ENCODE measurements at regions not wholly inside any gene's neighbourhood (a gene's known extent, or its start where the extent isn't known, plus 50 kb on each side); places are given as distances from the start of the nearest gene placed in this dataset.
A peak's percentile ranks its signal among the peaks of the same experiment; 100 is the strongest.
"Not testable (repeated sequence)": the region's sequence is repeated elsewhere in the genome, so short reads cannot be mapped to it uniquely, and the experiment has no call there.

DNA sequence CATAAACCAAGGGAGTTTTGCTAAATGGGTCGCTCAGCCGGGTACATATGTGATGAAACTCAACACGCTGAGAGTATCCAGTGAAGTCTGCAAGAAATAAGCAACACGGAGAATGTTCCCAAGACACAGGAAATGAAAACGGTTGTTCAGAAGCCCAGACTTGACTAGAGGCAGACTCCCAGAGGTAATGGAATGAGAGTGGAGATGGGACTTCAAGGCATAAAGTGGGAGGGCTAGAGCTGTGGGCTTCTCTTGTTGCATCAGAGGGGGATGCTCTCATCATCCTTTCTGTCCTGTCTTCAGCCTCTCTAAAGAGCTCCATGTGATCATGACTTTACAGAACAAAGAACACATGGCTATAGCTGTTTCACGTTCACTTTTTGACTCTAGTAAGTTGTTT is 88.3 kb downstream of the BAMBI start:
- no peak overlapping the region for H3K4me3 ChIP-seq (ENCODE audit: extremely low read depth, insufficient read depth, low read length, poor library complexity, severe bottlenecking)
- no peak overlapping the region for H3K27ac ChIP-seq (ENCODE audit: low read depth, low read length, severe bottlenecking)
- H3K9me3 ChIP-seq (ENCODE audit: control insufficient read depth, low read length) = peaks cover 5% of the 10 kb centered on the region
- H3K4me1 ChIP-seq (ENCODE audit: control insufficient read depth, insufficient read depth, low read length, poor library complexity, severe bottlenecking) = peaks cover 6% of the 10 kb centered on the region
- no peaks in the 10 kb centered on the region for H3K36me3 ChIP-seq (ENCODE audit: control insufficient read depth, insufficient read depth, low read length)
- WGBS, 2 experiments (ENCODE audit: insufficient coverage in 2 of 2) = 86 to 93% methylated on average over 5 to 6 of the region's 6 CpGs

DNA sequence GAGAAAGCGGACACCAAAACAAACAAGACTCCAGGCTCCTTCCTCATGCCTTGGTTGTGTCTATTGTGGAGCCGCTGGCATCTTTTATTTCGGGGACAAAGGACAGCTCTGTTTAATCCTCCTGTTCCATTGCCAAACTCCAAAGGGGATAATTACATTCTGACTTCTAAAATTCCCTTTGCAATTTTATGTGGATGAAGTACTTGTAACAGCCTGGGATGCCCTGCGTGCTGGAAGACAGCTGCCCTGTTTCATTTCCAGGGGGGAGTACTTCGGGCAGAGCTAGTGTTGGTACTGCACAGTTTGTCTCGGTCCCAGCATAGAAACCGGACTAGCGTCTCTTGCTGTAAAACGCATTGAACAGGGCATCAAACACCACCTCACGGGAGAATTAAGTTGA is 90.9 kb downstream of the BAMBI start:
- no peak overlapping the region for H3K27ac ChIP-seq (ENCODE audit: low read depth, low read length, severe bottlenecking)
- H3K4me3 ChIP-seq (ENCODE audit: extremely low read depth, insufficient read depth, low read length, poor library complexity, severe bottlenecking) = no peak overlapping the region
- WGBS, 2 experiments (ENCODE audit: insufficient coverage in 2 of 2) = 95 to 96% methylated on average over 6 to 7 of the region's 10 CpGs

GRCh38 chr10:28769091-28769604 is 91.8 kb downstream of the BAMBI start:
- Histone ChIP-seq H3K36me3 (ENCODE audit: control insufficient read depth, insufficient read depth, low read length) (no peaks in the 10 kb centered on the region), H3K27ac (ENCODE audit: low read depth, low read length, severe bottlenecking) (no peak overlapping the region)
- WGBS, 2 experiments (ENCODE audit: insufficient coverage in 2 of 2) = 93 to 100% methylated on average over 4 of the region's 4 CpGs

More for the DNA sequence above, 90.9 kb downstream of the BAMBI start:
- no peaks in the 10 kb centered on the region for H3K36me3 ChIP-seq (ENCODE audit: control insufficient read depth, insufficient read depth, low read length)
- H3K4me1 ChIP-seq (ENCODE audit: control insufficient read depth, insufficient read depth, low read length, poor library complexity, severe bottlenecking) = peaks cover 6% of the 10 kb centered on the region
- H3K9me3 ChIP-seq (ENCODE audit: control insufficient read depth, low read length) = peaks cover 3% of the 10 kb centered on the region

GRCh38 chr10:28771580-28772090 is 94.3 kb downstream of the BAMBI start:
- not testable (repeated sequence) for H3K4me1 ChIP-seq (ENCODE audit: control insufficient read depth, insufficient read depth, low read length, poor library complexity, severe bottlenecking); H3K27ac ChIP-seq (ENCODE audit: low read depth, low read length, severe bottlenecking); H3K36me3 ChIP-seq (ENCODE audit: control insufficient read depth, insufficient read depth, low read length); H3K4me3 ChIP-seq (ENCODE audit: extremely low read depth, insufficient read depth, low read length, poor library complexity, severe bottlenecking); H3K9me3 ChIP-seq (ENCODE audit: control insufficient read depth, low read length)
- 95 to 99% methylated on average over 20 to 25 of the region's 36 CpGs for WGBS, 2 experiments (ENCODE audit: insufficient coverage in 2 of 2)

More at GRCh38 chr10:28769091-28769604, 91.8 kb downstream of the BAMBI start:
- no peak overlapping the region for H3K4me3 ChIP-seq (ENCODE audit: extremely low read depth, insufficient read depth, low read length, poor library complexity, severe bottlenecking)
- H3K9me3 ChIP-seq (ENCODE audit: control insufficient read depth, low read length) = peaks cover 3% of the 10 kb centered on the region
- H3K4me1 ChIP-seq (ENCODE audit: control insufficient read depth, insufficient read depth, low read length, poor library complexity, severe bottlenecking) = no peaks in the 10 kb centered on the region

GRCh38 chr10:28774051-28774995 is 97.0 kb downstream of the BAMBI start:
- Histone ChIP-seq H3K36me3 (ENCODE audit: control insufficient read depth, insufficient read depth, low read length) (no peaks in the 10 kb centered on the region), H3K4me3 (ENCODE audit: extremely low read depth, insufficient read depth, low read length, poor library complexity, severe bottlenecking) (no peak overlapping the region), H3K27ac (ENCODE audit: low read depth, low read length, severe bottlenecking) (no peak overlapping the region), H3K4me1 (ENCODE audit: control insufficient read depth, insufficient read depth, low read length, poor library complexity, severe bottlenecking) (peaks cover 8% of the 10 kb centered on the region), H3K9me3 (ENCODE audit: control insufficient read depth, low read length) (peaks cover 3% of the 10 kb centered on the region)
- WGBS, 2 experiments (ENCODE audit: insufficient coverage in 2 of 2) = 78 to 92% methylated on average over 1 to 2 of the region's 4 CpGs

DNA sequence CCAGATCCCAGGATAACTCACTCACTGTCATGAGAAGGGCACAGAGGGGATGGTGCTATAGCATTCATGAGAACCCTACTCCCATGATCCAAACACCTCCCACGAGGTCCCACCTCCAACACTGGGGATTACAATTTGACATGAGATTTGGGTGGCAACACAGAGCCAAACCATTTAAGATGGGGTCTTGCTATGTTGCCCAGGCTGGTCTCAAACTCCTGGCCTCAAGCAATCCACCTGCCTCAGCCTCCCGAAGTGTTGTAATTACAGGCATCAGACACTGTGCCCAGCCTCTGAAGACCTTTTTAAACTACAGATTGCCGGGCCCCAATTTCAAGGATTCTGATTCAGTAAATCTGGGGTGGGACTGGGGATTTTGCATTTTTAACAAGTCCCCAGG is 98.5 kb downstream of the BAMBI start:
- no peak overlapping the region for H3K4me3 ChIP-seq (ENCODE audit: extremely low read depth, insufficient read depth, low read length, poor library complexity, severe bottlenecking)
- H3K36me3 ChIP-seq (ENCODE audit: control insufficient read depth, insufficient read depth, low read length) = no peaks in the 10 kb centered on the region
- 92 to 100% methylated on average over 2 to 3 of the region's 3 CpGs for WGBS, 2 experiments (ENCODE audit: insufficient coverage in 2 of 2)
- peaks cover 3% of the 10 kb centered on the region for H3K9me3 ChIP-seq (ENCODE audit: control insufficient read depth, low read length)
- peaks cover 8% of the 10 kb centered on the region for H3K4me1 ChIP-seq (ENCODE audit: control insufficient read depth, insufficient read depth, low read length, poor library complexity, severe bottlenecking)
- H3K27ac ChIP-seq (ENCODE audit: low read depth, low read length, severe bottlenecking) = no peak overlapping the region

GRCh38 chr10:28776519-28776918 is 99.2 kb downstream of the BAMBI start:
- Histone ChIP-seq H3K27ac (ENCODE audit: low read depth, low read length, severe bottlenecking) (no peak overlapping the region), H3K4me1 (ENCODE audit: control insufficient read depth, insufficient read depth, low read length, poor library complexity, severe bottlenecking) (peaks cover 8% of the 10 kb centered on the region), H3K9me3 (ENCODE audit: control insufficient read depth, low read length) (no peaks in the 10 kb centered on the region), H3K4me3 (ENCODE audit: extremely low read depth, insufficient read depth, low read length, poor library complexity, severe bottlenecking) (no peak overlapping the region), H3K36me3 (ENCODE audit: control insufficient read depth, insufficient read depth, low read length) (no peaks in the 10 kb centered on the region)
- WGBS, 2 experiments (ENCODE audit: insufficient coverage in 2 of 2) = 100% methylated on average over 1 of the region's 2 CpGs

DNA sequence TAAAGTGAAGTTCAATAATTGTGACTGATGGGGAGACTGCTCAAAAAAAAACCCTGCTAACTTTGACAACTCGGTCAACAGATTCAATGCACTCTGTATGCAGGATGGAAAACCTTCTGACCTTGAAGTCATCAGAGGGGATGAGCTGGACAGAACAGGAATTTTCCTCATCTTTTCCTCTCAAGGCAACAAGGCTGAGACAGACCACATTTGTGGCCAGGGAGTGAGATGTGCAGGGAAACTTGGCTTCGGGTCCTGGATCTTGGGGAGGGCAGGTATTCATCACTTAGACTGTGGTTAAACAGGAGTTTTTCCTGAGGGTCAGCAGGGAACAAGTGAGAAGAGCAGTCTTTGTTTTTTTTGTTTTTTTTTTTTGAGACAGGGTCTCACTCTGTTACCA is 100.6 kb downstream of the BAMBI start:
- no peaks in the 10 kb centered on the region for H3K9me3 ChIP-seq (ENCODE audit: control insufficient read depth, low read length)
- no peaks in the 10 kb centered on the region for H3K36me3 ChIP-seq (ENCODE audit: control insufficient read depth, insufficient read depth, low read length)
- no peak overlapping the region for H3K27ac ChIP-seq (ENCODE audit: low read depth, low read length, severe bottlenecking)
- H3K4me3 ChIP-seq (ENCODE audit: extremely low read depth, insufficient read depth, low read length, poor library complexity, severe bottlenecking) = no peak overlapping the region
- peaks cover 17% of the 10 kb centered on the region for H3K4me1 ChIP-seq (ENCODE audit: control insufficient read depth, insufficient read depth, low read length, poor library complexity, severe bottlenecking)
- 86 to 89% methylated on average over 1 of the region's 2 CpGs for WGBS, 2 experiments (ENCODE audit: insufficient coverage in 2 of 2)

- H3K4me1 ChIP-seq (ENCODE audit: control insufficient read depth, insufficient read depth, low read length, poor library complexity, severe bottlenecking) = peaks cover 23% of the 10 kb centered on the region
- no peak overlapping the region for H3K27ac ChIP-seq (ENCODE audit: low read depth, low read length, severe bottlenecking)
- 92% methylated on average over 2 of the region's 2 CpGs; no CpG with 5 or more reads in 1 of the 2 experiments for WGBS, 2 experiments (ENCODE audit: insufficient coverage in 2 of 2)
- H3K9me3 ChIP-seq (ENCODE audit: control insufficient read depth, low read length) = no peaks in the 10 kb centered on the region
- no peak overlapping the region for H3K4me3 ChIP-seq (ENCODE audit: extremely low read depth, insufficient read depth, low read length, poor library complexity, severe bottlenecking)
- no peaks in the 10 kb centered on the region for H3K36me3 ChIP-seq (ENCODE audit: control insufficient read depth, insufficient read depth, low read length)
These were observed 101.2 kb downstream of the BAMBI start for GRCh38 chr10:28778524-28778923.

GRCh38 chr10:28781296-28781695 is 104.0 kb downstream of the BAMBI start:
- Histone ChIP-seq H3K4me3 (ENCODE audit: extremely low read depth, insufficient read depth, low read length, poor library complexity, severe bottlenecking) (no peak overlapping the region), H3K27ac (ENCODE audit: low read depth, low read length, severe bottlenecking) (no peak overlapping the region), H3K36me3 (ENCODE audit: control insufficient read depth, insufficient read depth, low read length) (no peaks in the 10 kb centered on the region), H3K9me3 (ENCODE audit: control insufficient read depth, low read length) (no peaks in the 10 kb centered on the region), H3K4me1 (ENCODE audit: control insufficient read depth, insufficient read depth, low read length, poor library complexity, severe bottlenecking) (peaks cover 35% of the 10 kb centered on the region)
- WGBS, 2 experiments (ENCODE audit: insufficient coverage in 2 of 2) = 100% methylated on average over 1 of the region's 5 CpGs; no CpG with 5 or more reads in 1 of the 2 experiments

GRCh38 chr10:28783087-28783486 is 105.8 kb downstream of the BAMBI start:
- Histone ChIP-seq H3K9me3 (ENCODE audit: control insufficient read depth, low read length) (no peaks in the 10 kb centered on the region), H3K27ac (ENCODE audit: low read depth, low read length, severe bottlenecking) (peak overlapping the region; percentile 66), H3K4me3 (ENCODE audit: extremely low read depth, insufficient read depth, low read length, poor library complexity, severe bottlenecking) (no peak overlapping the region), H3K36me3 (ENCODE audit: control insufficient read depth, insufficient read depth, low read length) (no peaks in the 10 kb centered on the region), H3K4me1 (ENCODE audit: control insufficient read depth, insufficient read depth, low read length, poor library complexity, severe bottlenecking) (peaks cover 35% of the 10 kb centered on the region)
- 52 to 58% methylated on average over 4 to 5 of the region's 5 CpGs for WGBS, 2 experiments (ENCODE audit: insufficient coverage in 2 of 2)
